ENCODE measurements at regions not wholly inside any gene's neighbourhood (a gene's known extent, or its start where the extent isn't known, plus 50 kb on each side); places are given as distances from the start of the nearest gene placed in this dataset.

- no peak for ATAC-seq (replicated peaks)
These were observed 459.1 kb upstream of the CDH4 start for GRCh38 chr20:60792941-60793340.

DNA sequence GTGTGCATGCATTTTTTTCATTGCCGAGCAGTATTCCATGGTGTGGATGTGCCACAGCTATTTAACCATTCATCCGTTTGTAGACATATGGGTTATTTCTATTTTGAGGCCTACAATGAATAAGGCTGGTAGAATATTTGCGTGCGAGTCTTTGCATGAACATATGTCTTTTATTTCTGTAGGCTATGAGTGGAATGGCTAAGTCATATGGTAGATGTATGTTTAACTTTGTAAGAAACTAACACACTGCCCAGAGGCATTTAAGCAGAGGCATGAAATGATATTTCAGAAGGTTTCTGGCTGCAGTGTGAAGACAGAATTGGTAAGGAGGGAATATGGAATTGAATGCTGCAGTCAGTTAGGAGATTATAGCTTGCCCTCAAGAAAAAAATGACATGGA is 457.4 kb upstream of the CDH4 start:
- H3K9me3 Mint-ChIP-seq, result peaks cover 0 to 3% of the 10 kb centered on the region in 2 donors
- no peaks in the 10 kb centered on the region for H3K36me3 Mint-ChIP-seq
- H3K27me3 Mint-ChIP-seq, result peaks cover 0 to 5% of the 10 kb centered on the region in 2 donors
- no peaks in the 10 kb centered on the region for H3K4me1 Mint-ChIP-seq
- H3K27ac Mint-ChIP-seq, result no peak overlapping the region
- DNase-seq, result no peak
- no peak for ATAC-seq (replicated peaks)
- H3K4me3 Mint-ChIP-seq, result no peak overlapping the region

More at GRCh38 chr20:60792941-60793340, 459.1 kb upstream of the CDH4 start:
- no peak overlapping the region for H3K4me3 Mint-ChIP-seq
- no peak overlapping the region for H3K27ac Mint-ChIP-seq
- no peaks in the 10 kb centered on the region for H3K36me3 Mint-ChIP-seq
- DNase-seq, result no peak
- H3K4me1 Mint-ChIP-seq, result no peaks in the 10 kb centered on the region
- peaks cover 0 to 3% of the 10 kb centered on the region in 2 donors for H3K9me3 Mint-ChIP-seq
- H3K27me3 Mint-ChIP-seq, result peaks cover 0 to 5% of the 10 kb centered on the region in 2 donors

GRCh38 chr20:60795651-60796050 is 456.4 kb upstream of the CDH4 start:
- ATAC-seq (replicated peaks) (no peak), DNase-seq (no peak)
- H3K4me1 Mint-ChIP-seq, result no peaks in the 10 kb centered on the region
- peaks cover 0 to 5% of the 10 kb centered on the region in 2 donors for H3K27me3 Mint-ChIP-seq
- H3K9me3 Mint-ChIP-seq, result peaks cover 3 to 4% of the 10 kb centered on the region in 2 donors
- H3K27ac Mint-ChIP-seq, result no peak overlapping the region
- H3K4me3 Mint-ChIP-seq, result no peak overlapping the region
- no peaks in the 10 kb centered on the region for H3K36me3 Mint-ChIP-seq

GRCh38 chr20:60800185-60800584 is 451.9 kb upstream of the CDH4 start:
- H3K4me1 Mint-ChIP-seq, result no peaks in the 10 kb centered on the region
- no peaks in the 10 kb centered on the region for H3K36me3 Mint-ChIP-seq
- H3K27ac Mint-ChIP-seq, result no peak overlapping the region
- peaks cover 3% of the 10 kb centered on the region in 2 donors for H3K9me3 Mint-ChIP-seq
- H3K4me3 Mint-ChIP-seq, result no peak overlapping the region
- ATAC-seq (replicated peaks) (no peak), DNase-seq (no peak)
- H3K27me3 Mint-ChIP-seq, result peaks cover 0 to 3% of the 10 kb centered on the region in 2 donors

- H3K9me3 Mint-ChIP-seq, result peaks cover 3% of the 10 kb centered on the region in 2 donors
- no peak overlapping the region for H3K4me3 Mint-ChIP-seq
- no peak for ATAC-seq (replicated peaks)
These were observed 449.4 kb upstream of the CDH4 start for GRCh38 chr20:60802676-60803075.

DNA sequence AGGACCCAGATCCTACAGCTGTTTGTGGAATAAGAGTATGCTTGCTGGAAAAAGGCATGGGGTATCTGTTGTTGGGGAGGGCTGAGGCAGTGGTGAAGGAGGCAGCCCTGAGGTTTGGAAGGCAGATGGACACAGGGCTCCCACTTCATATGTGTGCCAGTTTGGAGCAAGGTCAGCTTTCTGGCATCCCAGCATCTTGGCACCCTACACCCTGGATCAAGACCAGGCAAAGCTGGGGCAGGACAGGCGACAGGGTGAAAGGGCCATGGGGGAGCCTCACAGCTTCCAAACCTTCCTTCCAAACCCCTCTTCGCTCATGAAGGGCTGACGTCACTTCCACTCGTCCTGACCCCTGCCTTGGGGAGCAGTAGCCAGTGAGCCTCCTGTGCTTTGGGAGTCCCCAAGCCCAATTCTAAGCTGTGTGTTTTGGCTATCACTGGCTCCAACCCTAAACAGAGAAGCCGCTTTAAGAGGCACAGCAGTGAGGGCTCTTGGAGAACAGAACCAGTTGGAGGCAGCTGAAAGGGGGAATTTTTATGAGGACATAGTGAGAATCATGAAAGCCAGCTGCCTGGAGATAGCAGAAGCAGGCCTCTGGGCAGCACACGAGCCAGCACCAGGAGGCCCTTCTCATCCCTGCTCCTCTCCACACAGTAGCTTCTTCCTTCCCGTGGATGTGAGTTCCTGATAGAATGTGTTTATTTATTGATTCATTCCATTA is 448.6 kb upstream of the CDH4 start:
- Mint-ChIP-seq H3K27me3 (peaks cover 0 to 3% of the 10 kb centered on the region in 2 donors), H3K4me3 (no peak overlapping the region), H3K36me3 (no peaks in the 10 kb centered on the region), H3K9me3 (peaks cover 3% of the 10 kb centered on the region in 2 donors), H3K4me1 (no peaks in the 10 kb centered on the region), H3K27ac (no peak overlapping the region)
- DNase-seq (no peak), ATAC-seq (replicated peaks) (no peak)

More at GRCh38 chr20:60802676-60803075, 449.4 kb upstream of the CDH4 start:
- DNase-seq, result no peak
- Mint-ChIP-seq H3K27ac (no peak overlapping the region), H3K27me3 (peaks cover 0 to 3% of the 10 kb centered on the region in 2 donors), H3K4me1 (no peaks in the 10 kb centered on the region), H3K36me3 (no peaks in the 10 kb centered on the region)

- H3K36me3 Mint-ChIP-seq, result no peaks in the 10 kb centered on the region
- no peak for ATAC-seq (replicated peaks)
These were observed 447.7 kb upstream of the CDH4 start for GRCh38 chr20:60804240-60804917.

GRCh38 chr20:60804918-60805630 is 447.0 kb upstream of the CDH4 start:
- Mint-ChIP-seq H3K4me1 (no peaks in the 10 kb centered on the region), H3K4me3 (no peak overlapping the region), H3K27ac (no peak overlapping the region), H3K27me3 (peaks cover 0 to 3% of the 10 kb centered on the region in 2 donors), H3K36me3 (no peaks in the 10 kb centered on the region), H3K9me3 (peaks cover 3% of the 10 kb centered on the region in 2 donors)
- ATAC-seq (replicated peaks) (no peak), DNase-seq (no peak)

More at GRCh38 chr20:60804240-60804917, 447.7 kb upstream of the CDH4 start:
- Mint-ChIP-seq H3K4me1 (no peaks in the 10 kb centered on the region), H3K27me3 (peaks cover 0 to 3% of the 10 kb centered on the region in 2 donors), H3K27ac (no peak overlapping the region), H3K4me3 (no peak overlapping the region), H3K9me3 (peaks cover 3% of the 10 kb centered on the region in 2 donors)
- DNase-seq, result no peak

DNA sequence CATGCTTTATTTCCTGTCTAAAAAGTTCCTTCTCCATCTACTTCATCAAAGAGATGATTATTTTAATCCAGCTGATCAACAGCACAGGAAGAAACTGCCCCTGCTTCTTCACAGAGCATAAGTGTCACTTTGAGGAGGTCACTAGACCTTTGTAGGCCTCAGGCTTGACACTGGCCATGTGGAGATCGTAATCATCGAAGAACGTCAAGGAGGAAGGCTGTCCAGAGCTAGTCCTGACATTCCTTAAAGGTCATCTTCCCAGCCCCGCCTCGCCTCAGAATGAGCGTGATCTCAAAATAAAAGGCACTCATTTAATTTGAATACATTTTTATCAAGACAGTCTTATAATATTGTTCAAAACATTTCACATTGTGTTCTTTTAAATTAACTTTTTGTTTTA is 445.7 kb upstream of the CDH4 start:
- no peaks in the 10 kb centered on the region for H3K4me1 Mint-ChIP-seq
- DNase-seq, result no peak
- H3K9me3 Mint-ChIP-seq, result peaks cover 0 to 6% of the 10 kb centered on the region in 2 donors
- peaks cover 0 to 3% of the 10 kb centered on the region in 2 donors for H3K27me3 Mint-ChIP-seq
- no peak overlapping the region for H3K27ac Mint-ChIP-seq
- ATAC-seq (replicated peaks), result no peak
- H3K4me3 Mint-ChIP-seq, result no peak overlapping the region
- no peaks in the 10 kb centered on the region for H3K36me3 Mint-ChIP-seq

GRCh38 chr20:60806824-60807223 is 445.2 kb upstream of the CDH4 start:
- DNase-seq, result no peak
- no peak overlapping the region for H3K27ac Mint-ChIP-seq
- H3K4me3 Mint-ChIP-seq, result no peak overlapping the region
- H3K4me1 Mint-ChIP-seq, result no peaks in the 10 kb centered on the region
- peaks cover 0 to 3% of the 10 kb centered on the region in 2 donors for H3K27me3 Mint-ChIP-seq
- peaks cover 2 to 6% of the 10 kb centered on the region in 2 donors for H3K9me3 Mint-ChIP-seq
- no peaks in the 10 kb centered on the region for H3K36me3 Mint-ChIP-seq
- ATAC-seq (replicated peaks), result no peak

GRCh38 chr20:60808003-60808672 is 443.9 kb upstream of the CDH4 start:
- H3K27ac Mint-ChIP-seq, result no peak overlapping the region
- peaks cover 2 to 6% of the 10 kb centered on the region in 2 donors for H3K9me3 Mint-ChIP-seq
- DNase-seq, result no peak
- no peak overlapping the region for H3K4me3 Mint-ChIP-seq
- H3K36me3 Mint-ChIP-seq, result no peaks in the 10 kb centered on the region
- H3K27me3 Mint-ChIP-seq, result peaks cover 0 to 3% of the 10 kb centered on the region in 2 donors
- ATAC-seq (replicated peaks), result no peak
- H3K4me1 Mint-ChIP-seq, result no peaks in the 10 kb centered on the region

GRCh38 chr20:60808701-60809100 is 443.4 kb upstream of the CDH4 start:
- Mint-ChIP-seq H3K27ac (no peak overlapping the region), H3K36me3 (no peaks in the 10 kb centered on the region), H3K27me3 (peaks cover 0 to 3% of the 10 kb centered on the region in 2 donors), H3K4me1 (no peaks in the 10 kb centered on the region), H3K9me3 (peaks cover 2 to 6% of the 10 kb centered on the region in 2 donors), H3K4me3 (no peak overlapping the region)
- DNase-seq, result no peak
- ATAC-seq (replicated peaks), result no peak

DNA sequence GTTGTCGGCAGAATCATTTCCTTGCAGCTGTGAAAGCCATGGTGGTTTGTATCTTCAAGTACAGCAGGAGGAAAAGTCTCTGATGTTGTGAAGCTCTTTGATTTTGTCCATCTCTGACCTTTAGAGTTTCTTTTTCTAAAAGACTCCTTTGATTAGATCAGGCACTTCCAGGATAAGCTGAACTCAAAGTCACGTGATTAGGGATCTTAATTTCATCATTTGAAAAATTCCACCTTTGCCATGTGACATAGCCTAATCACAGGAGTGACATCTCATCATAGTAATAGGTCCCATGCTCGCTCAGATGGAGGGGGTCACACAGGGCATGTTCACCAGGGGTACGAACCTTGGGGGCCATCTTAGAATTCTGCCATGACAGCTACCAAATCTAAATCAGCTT is 441.5 kb upstream of the CDH4 start:
- DNase-seq (no peak), ATAC-seq (replicated peaks) (no peak)
- Mint-ChIP-seq H3K4me3 (no peak overlapping the region), H3K27ac (no peak overlapping the region), H3K4me1 (no peaks in the 10 kb centered on the region), H3K36me3 (no peaks in the 10 kb centered on the region), H3K9me3 (peaks cover 2 to 6% of the 10 kb centered on the region in 2 donors), H3K27me3 (no peaks in the 10 kb centered on the region)

DNA sequence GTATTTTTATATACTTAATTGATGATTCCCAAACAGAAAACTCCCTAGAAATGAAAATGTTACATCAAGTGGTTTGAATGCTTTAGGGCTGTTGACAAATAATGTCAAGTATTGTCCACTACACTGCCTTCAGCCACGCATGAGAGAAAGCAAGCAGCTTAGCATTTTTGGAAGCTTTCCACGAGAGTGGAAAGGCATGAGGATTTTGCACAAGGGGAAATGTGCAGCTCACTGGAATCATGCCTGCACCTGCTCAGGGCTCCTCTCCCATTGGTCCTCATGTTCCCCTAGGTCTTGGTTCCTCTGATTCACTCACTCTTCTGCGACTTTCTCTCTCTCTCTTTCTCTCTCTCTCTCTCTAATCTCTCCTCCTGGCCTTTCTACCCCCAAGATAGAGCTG is 439.5 kb upstream of the CDH4 start:
- H3K27me3 Mint-ChIP-seq, result no peaks in the 10 kb centered on the region
- H3K4me1 Mint-ChIP-seq, result no peaks in the 10 kb centered on the region
- DNase-seq, result no peak
- H3K36me3 Mint-ChIP-seq, result no peaks in the 10 kb centered on the region
- ATAC-seq (replicated peaks), result no peak
- H3K27ac Mint-ChIP-seq, result no peak overlapping the region
- H3K4me3 Mint-ChIP-seq, result no peak overlapping the region
- peaks cover 8 to 14% of the 10 kb centered on the region in 2 donors for H3K9me3 Mint-ChIP-seq

All from stimulated activated naive B cell treated with anti-CD40 and anti-IgM and Interleukin-4, amounts not matched to agents 10 μg/mL and 1 μg/mL and 100 μg/mL, for 72 hours (primary cell).